ENCODE measurements at regions not wholly inside any gene's neighbourhood (a gene's known extent, or its start where the extent isn't known, plus 50 kb on each side); places are given as distances from the start of the nearest gene placed in this dataset.

- RAD21 ChIA-PET (ENCODE audit: unreplicated experiment) = no interaction called here
- TF ChIP-seq PAX5 (IDR thresholded peaks at IDR 0.05; ENCODE audit: borderline replicate concordance, low read depth, low read length) = no peak
- TF ChIP-seq SP1 (IDR thresholded peaks at IDR 0.05; ENCODE audit: low read depth, low read length) = peak; percentile 44
- TF ChIP-seq IRF3 (IDR thresholded peaks at IDR 0.05) = no peak
- TF ChIP-seq E2F4 (IDR thresholded peaks at IDR 0.05; ENCODE audit: low read depth, low read length) = no peak
- TF ChIP-seq SREBF1 (IDR thresholded peaks at IDR 0.05; ENCODE audit: low read length) = no peak
- TF ChIP-seq PAX8 (IDR thresholded peaks at IDR 0.05) = no peak
- peak; percentile 85 for TF ChIP-seq NFYB (IDR thresholded peaks at IDR 0.05; ENCODE audit: insufficient read depth, low read depth, low read length)
- no peak for TF ChIP-seq MTA3 (IDR thresholded peaks at IDR 0.05; ENCODE audit: borderline replicate concordance, low read length)
- CTCF ChIA-PET = no interaction called here
- Histone ChIP-seq H3K4me2 (ENCODE audit: control insufficient read depth, insufficient read depth) (no peak overlapping the region), H3K9ac (ENCODE audit: control insufficient read depth, insufficient read depth, low read length) (no peak overlapping the region), H4K20me1 (ENCODE audit: control insufficient read depth, insufficient read depth) (no peaks in the 10 kb centered on the region), H3K27me3 (replicated peaks in 1 of 2; ENCODE audit: control insufficient read depth in 2 of 2, insufficient read depth in 2 of 2, low read length in 1 of 2) (no peaks in the 10 kb centered on the region; a peak in 2 of 4 replicates), H3K36me3 (ENCODE audit: control insufficient read depth in 2 of 2, insufficient read depth in 2 of 2, low read length in 1 of 2) (no peaks in the 10 kb centered on the region), H3K4me3 (no peak overlapping the region), H3K79me2 (ENCODE audit: control insufficient read depth, insufficient read depth, low read length) (no peaks in the 10 kb centered on the region), H3K27ac (ENCODE audit: control insufficient read depth, insufficient read depth) (no peak overlapping the region), H2AFZ (ENCODE audit: control insufficient read depth, low read depth, low read length) (no peak overlapping the region), H3K9me3 (replicated peaks; ENCODE audit: control insufficient read depth, insufficient read depth, low read length) (no peaks in the 10 kb centered on the region; the same call in 2 of the 3 replicates), H3K4me1 (ENCODE audit: control insufficient read depth, insufficient read depth, low read length) (no peaks in the 10 kb centered on the region)
- in situ Hi-C loops (cut with MboI) = no loop called here
- POLR2A ChIA-PET = no interaction called here
- intact Hi-C loops (cut with micrococcal nuclease; ENCODE audit: unreplicated experiment) = no loop called here
- BruUV-seq (replicated peaks) = no TSS peak
- SMC1A ChIA-PET (ENCODE audit: uncharacterized antibody, unreplicated experiment) = no interaction called here
- FAIRE-seq (no peak), ATAC-seq (peak; percentile 71), DNase-seq (ENCODE audit: low read depth, low spot score) (no peak)
- 58% methylated on average over 8 of the region's 8 CpGs for WGBS (ENCODE audit: insufficient coverage, insufficient replicate concordance, low lambda C conversion rate, missing lambda C conversion rate)
Measured at GRCh38 chr4:7120341-7120740, 52.5 kb upstream of the GRPEL1 start.

Data from GM12878 (cell line).